ENCODE measurements at regions not wholly inside any gene's neighbourhood (a gene's known extent, or its start where the extent isn't known, plus 50 kb on each side); places are given as distances from the start of the nearest gene placed in this dataset.

- TF ChIP-seq RAD21 (IDR thresholded peaks at IDR 0.05) (no peak), FOXA1 (IDR thresholded peaks at IDR 0.05) (no peak), CTCF (IDR thresholded peaks at IDR 0.05; ENCODE audit: low read depth, low read length, missing input control) (no peak), TAF1 (conservative IDR thresholded peaks at IDR 0.05) (no peak), ZBTB33 (IDR thresholded peaks at IDR 0.05) (no peak), YY1 (IDR thresholded peaks at IDR 0.05) (no peak), JUND (IDR thresholded peaks at IDR 0.05) (no peak), RXRA (IDR thresholded peaks at IDR 0.05) (no peak), EGR1 (IDR thresholded peaks at IDR 0.05; ENCODE audit: low read depth in 2 of 2) (no peak), FOXA2 (IDR thresholded peaks at IDR 0.05) (no peak), GABPA (IDR thresholded peaks at IDR 0.05 in 1 of 2, conservative IDR thresholded peaks at IDR 0.05 in 1 of 2) (no peak)
- TF ChIP-seq, protein P1, sequence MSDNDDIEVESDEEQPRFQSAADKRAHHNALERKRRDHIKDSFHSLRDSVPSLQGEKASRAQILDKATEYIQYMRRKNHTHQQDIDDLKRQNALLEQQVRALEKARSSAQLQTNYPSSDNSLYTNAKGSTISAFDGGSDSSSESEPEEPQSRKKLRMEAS (IDR thresholded peaks at IDR 0.05): no peak
- TF ChIP-seq, protein P2, sequence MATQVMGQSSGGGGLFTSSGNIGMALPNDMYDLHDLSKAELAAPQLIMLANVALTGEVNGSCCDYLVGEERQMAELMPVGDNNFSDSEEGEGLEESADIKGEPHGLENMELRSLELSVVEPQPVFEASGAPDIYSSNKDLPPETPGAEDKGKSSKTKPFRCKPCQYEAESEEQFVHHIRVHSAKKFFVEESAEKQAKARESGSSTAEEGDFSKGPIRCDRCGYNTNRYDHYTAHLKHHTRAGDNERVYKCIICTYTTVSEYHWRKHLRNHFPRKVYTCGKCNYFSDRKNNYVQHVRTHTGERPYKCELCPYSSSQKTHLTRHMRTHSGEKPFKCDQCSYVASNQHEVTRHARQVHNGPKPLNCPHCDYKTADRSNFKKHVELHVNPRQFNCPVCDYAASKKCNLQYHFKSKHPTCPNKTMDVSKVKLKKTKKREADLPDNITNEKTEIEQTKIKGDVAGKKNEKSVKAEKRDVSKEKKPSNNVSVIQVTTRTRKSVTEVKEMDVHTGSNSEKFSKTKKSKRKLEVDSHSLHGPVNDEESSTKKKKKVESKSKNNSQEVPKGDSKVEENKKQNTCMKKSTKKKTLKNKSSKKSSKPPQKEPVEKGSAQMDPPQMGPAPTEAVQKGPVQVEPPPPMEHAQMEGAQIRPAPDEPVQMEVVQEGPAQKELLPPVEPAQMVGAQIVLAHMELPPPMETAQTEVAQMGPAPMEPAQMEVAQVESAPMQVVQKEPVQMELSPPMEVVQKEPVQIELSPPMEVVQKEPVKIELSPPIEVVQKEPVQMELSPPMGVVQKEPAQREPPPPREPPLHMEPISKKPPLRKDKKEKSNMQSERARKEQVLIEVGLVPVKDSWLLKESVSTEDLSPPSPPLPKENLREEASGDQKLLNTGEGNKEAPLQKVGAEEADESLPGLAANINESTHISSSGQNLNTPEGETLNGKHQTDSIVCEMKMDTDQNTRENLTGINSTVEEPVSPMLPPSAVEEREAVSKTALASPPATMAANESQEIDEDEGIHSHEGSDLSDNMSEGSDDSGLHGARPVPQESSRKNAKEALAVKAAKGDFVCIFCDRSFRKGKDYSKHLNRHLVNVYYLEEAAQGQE (IDR thresholded peaks at IDR 0.05): no peak
- TF ChIP-seq, protein P3, sequence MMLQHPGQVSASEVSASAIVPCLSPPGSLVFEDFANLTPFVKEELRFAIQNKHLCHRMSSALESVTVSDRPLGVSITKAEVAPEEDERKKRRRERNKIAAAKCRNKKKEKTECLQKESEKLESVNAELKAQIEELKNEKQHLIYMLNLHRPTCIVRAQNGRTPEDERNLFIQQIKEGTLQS (IDR thresholded peaks at IDR 0.05): no peak
Measured at GRCh38 chr2:128605421-128605820, 286.8 kb upstream of the HS6ST1 start.

Measured in liver (tissue), 3 donors.